ENCODE measurements at regions not wholly inside any gene's neighbourhood (a gene's known extent, or its start where the extent isn't known, plus 50 kb on each side); places are given as distances from the start of the nearest gene placed in this dataset.
"Not testable (repeated sequence)": the region's sequence is repeated elsewhere in the genome, so short reads cannot be mapped to it uniquely, and the experiment has no call there.

GRCh38 chr11:89615642-89616041, 94.5 kb upstream of the TRIM77 start:
- DNase-seq: not testable (repeated sequence)

GRCh38 chr11:89616161-89616560, 93.9 kb upstream of the TRIM77 start:
- not testable (repeated sequence) for DNase-seq

- not testable (repeated sequence) for DNase-seq
Measured at GRCh38 chr11:89616999-89617602, 93.0 kb upstream of the TRIM77 start.

- not testable (repeated sequence) for DNase-seq
Measured at GRCh38 chr11:89620721-89621120, 89.4 kb upstream of the TRIM77 start.

- DNase-seq: no peak
Measured at GRCh38 chr11:89625171-89625570, 84.9 kb upstream of the TRIM77 start.

GRCh38 chr11:89626366-89626765, 83.7 kb upstream of the TRIM77 start:
- DNase-seq: no peak

GRCh38 chr11:89626881-89627280, 83.2 kb upstream of the TRIM77 start:
- not testable (repeated sequence) for DNase-seq

GRCh38 chr11:89633135-89633705, 76.9 kb upstream of the TRIM77 start:
- no peak for DNase-seq

GRCh38 chr11:89640777-89641176, 69.3 kb upstream of the TRIM77 start:
- not testable (repeated sequence) for DNase-seq

GRCh38 chr11:89648232-89648631, 61.9 kb upstream of the TRIM77 start:
- not testable (repeated sequence) for DNase-seq

GRCh38 chr11:89648996-89649395, 61.1 kb upstream of the TRIM77 start:
- DNase-seq: not testable (repeated sequence)

GRCh38 chr11:89654669-89655068, 55.4 kb upstream of the TRIM77 start:
- not testable (repeated sequence) for DNase-seq

- not testable (repeated sequence) for DNase-seq
Measured at GRCh38 chr11:89658767-89659166, 51.3 kb upstream of the TRIM77 start.

- DNase-seq: not testable (repeated sequence)
Measured at GRCh38 chr11:89659414-89659813, 50.7 kb upstream of the TRIM77 start.

GRCh38 chr11:89660234-89660633, 49.9 kb upstream of the TRIM77 start:
- no peak for DNase-seq
